ENCODE measurements at regions not wholly inside any gene's neighbourhood (a gene's known extent, or its start where the extent isn't known, plus 50 kb on each side); places are given as distances from the start of the nearest gene placed in this dataset.
A peak's percentile ranks its signal among the peaks of the same experiment; 100 is the strongest.

- TF ChIP-seq CTCF (IDR thresholded peaks at IDR 0.05 in 8 of 11, conservative IDR thresholded peaks at IDR 0.05 in 3 of 11) = no peak
- peak in 1 of 3 donors; percentile 46 for TF ChIP-seq POLR2AphosphoS5 (IDR thresholded peaks at IDR 0.05)
Measured at GRCh38 chr11:35047179-35047578, 91.8 kb upstream of the CD44 start.

All from spleen (tissue), 7 donors.